ENCODE measurements at regions not wholly inside any gene's neighbourhood (a gene's known extent, or its start where the extent isn't known, plus 50 kb on each side); places are given as distances from the start of the nearest gene placed in this dataset.
A peak's percentile ranks its signal among the peaks of the same experiment; 100 is the strongest.
"Not testable (repeated sequence)": the region's sequence is repeated elsewhere in the genome, so short reads cannot be mapped to it uniquely, and the experiment has no call there.

DNA sequence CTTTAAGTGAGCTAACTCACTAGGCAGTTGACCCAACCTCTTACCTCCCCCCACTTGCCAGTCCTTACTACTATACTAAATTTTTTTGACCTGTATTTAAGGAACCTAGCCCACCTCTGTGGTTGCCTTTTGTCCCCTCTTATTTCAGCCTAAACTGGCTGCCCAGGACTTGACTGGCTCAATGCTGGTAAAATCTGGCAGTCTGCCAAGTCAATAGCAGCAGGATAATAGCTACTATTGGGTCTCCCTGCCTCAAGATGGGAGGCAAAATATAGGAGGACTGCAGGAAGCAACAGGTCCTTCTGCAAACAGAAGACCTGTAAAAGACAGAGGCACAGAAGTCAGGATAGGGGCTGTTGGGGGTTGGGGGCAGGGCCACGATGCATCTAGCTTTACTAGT is 144.2 kb upstream of the POGK start:
- Mint-ChIP-seq H3K4me3 (no peak overlapping the region), H3K27ac (no peak overlapping the region), H3K4me1 (peaks cover 16% of the 10 kb centered on the region), H3K36me3 (no peaks in the 10 kb centered on the region), H3K27me3 (ENCODE audit: low read depth) (peaks cover 2% of the 10 kb centered on the region), H3K9me3 (peaks cover 4% of the 10 kb centered on the region)
- TF ChIP-seq, protein P1, sequence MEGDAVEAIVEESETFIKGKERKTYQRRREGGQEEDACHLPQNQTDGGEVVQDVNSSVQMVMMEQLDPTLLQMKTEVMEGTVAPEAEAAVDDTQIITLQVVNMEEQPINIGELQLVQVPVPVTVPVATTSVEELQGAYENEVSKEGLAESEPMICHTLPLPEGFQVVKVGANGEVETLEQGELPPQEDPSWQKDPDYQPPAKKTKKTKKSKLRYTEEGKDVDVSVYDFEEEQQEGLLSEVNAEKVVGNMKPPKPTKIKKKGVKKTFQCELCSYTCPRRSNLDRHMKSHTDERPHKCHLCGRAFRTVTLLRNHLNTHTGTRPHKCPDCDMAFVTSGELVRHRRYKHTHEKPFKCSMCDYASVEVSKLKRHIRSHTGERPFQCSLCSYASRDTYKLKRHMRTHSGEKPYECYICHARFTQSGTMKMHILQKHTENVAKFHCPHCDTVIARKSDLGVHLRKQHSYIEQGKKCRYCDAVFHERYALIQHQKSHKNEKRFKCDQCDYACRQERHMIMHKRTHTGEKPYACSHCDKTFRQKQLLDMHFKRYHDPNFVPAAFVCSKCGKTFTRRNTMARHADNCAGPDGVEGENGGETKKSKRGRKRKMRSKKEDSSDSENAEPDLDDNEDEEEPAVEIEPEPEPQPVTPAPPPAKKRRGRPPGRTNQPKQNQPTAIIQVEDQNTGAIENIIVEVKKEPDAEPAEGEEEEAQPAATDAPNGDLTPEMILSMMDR (IDR thresholded peaks at IDR 0.05; ENCODE audit: unreplicated experiment) = no peak
- no peak for DNase-seq (ENCODE audit: low spot score in 2 of 2, unreplicated experiment in 2 of 2)

DNA sequence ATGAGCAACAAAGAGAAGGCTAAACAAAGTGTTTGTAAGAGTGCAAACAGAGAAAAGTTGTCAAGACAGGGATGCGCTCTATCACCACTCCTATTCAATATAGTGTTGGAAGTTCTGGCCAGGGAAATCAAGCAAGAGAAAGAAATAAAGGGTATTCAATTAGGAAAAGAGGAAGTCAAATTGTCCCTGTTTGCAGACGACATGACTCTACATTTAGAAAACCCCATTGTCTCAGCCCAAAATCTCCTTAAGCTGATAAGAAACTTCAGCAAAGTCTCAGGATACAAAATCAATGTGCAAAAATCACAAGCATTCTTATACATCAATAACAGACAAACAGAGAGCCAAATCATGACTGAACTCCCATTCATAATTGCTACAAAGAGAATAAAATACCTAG is 143.4 kb upstream of the POGK start:
- not testable (repeated sequence) for H3K36me3 Mint-ChIP-seq; H3K27me3 Mint-ChIP-seq (ENCODE audit: low read depth); H3K27ac Mint-ChIP-seq; H3K9me3 Mint-ChIP-seq; H3K4me3 Mint-ChIP-seq; DNase-seq (ENCODE audit: low spot score in 2 of 2, unreplicated experiment in 2 of 2)
- peaks cover 20% of the 10 kb centered on the region for H3K4me1 Mint-ChIP-seq

DNA sequence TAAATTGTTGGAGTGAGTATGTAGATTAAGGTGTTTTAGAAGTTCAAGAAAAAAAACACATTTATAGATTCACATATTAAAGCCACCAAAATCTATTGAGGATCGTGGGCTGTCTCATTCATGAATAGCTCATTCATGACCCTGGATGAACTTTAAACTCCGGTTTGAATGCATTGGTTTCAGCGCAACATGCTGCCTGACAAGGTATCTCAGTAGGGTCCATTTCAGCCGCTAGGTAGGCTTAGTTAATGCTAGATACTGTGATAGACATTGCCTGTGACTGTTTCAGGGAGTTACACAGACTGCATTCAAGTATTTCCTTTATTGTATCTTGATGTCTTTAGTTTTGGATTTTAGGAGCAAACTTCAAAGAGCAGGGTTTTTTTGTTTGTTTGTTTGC is 140.5 kb upstream of the POGK start:
- TF ChIP-seq, protein P1 (IDR thresholded peaks at IDR 0.05; ENCODE audit: unreplicated experiment) = no peak
- H3K27ac Mint-ChIP-seq = no peak overlapping the region
- DNase-seq (ENCODE audit: low spot score in 2 of 2, unreplicated experiment in 2 of 2) = no peak
- H3K27me3 Mint-ChIP-seq (ENCODE audit: low read depth) = peaks cover 2% of the 10 kb centered on the region
- peaks cover 3% of the 10 kb centered on the region for H3K9me3 Mint-ChIP-seq
- no peak overlapping the region for H3K4me3 Mint-ChIP-seq
- H3K36me3 Mint-ChIP-seq = no peaks in the 10 kb centered on the region
- peaks cover 29% of the 10 kb centered on the region for H3K4me1 Mint-ChIP-seq

DNA sequence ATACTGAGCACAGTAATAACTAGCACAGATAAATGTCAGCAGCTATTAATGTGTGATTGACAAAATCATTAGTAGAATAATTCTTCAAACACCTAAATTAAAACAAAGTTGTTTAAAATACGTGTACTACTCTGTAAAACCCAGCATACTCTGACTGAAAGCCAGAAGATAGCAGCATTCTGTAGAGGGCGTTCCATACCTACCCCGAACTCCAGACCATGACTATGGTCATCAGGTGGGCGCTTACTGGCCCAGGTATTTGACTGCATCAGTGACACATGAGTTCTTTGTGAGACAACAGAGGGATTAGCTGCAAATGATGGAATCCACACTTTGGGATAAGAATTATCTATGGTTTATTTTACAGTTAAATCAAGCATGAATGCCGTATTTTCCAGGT is 139.7 kb upstream of the POGK start:
- Mint-ChIP-seq H3K27me3 (ENCODE audit: low read depth) (peaks cover 2% of the 10 kb centered on the region), H3K4me3 (no peak overlapping the region), H3K27ac (no peak overlapping the region), H3K4me1 (peaks cover 34% of the 10 kb centered on the region), H3K9me3 (no peaks in the 10 kb centered on the region), H3K36me3 (no peaks in the 10 kb centered on the region)
- DNase-seq (ENCODE audit: low spot score in 2 of 2, unreplicated experiment in 2 of 2) = no peak
- TF ChIP-seq, protein P1 (IDR thresholded peaks at IDR 0.05; ENCODE audit: unreplicated experiment) = no peak

DNA sequence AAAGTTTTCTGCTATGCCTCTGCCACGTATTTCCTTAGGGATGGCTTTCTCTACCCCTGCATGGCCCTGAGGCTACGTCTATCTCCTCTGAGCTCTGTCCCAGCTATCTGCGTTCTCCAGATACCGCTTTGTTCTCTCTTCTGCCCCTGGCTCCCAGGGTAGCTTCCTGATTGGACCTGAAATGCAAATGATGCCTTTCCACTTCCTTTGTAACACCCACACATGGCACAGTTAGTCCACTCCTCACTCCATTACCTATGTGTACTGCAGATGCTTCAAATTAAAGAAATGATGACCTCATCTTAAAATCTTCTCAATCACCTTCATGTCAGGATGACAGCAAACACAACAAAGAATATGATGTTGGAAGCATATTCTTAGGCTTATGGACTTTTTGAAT is 138.6 kb upstream of the POGK start:
- TF ChIP-seq, protein P1 (IDR thresholded peaks at IDR 0.05; ENCODE audit: unreplicated experiment) = no peak
- Mint-ChIP-seq H3K27me3 (ENCODE audit: low read depth) (no peaks in the 10 kb centered on the region), H3K4me3 (no peak overlapping the region), H3K4me1 (peaks cover 34% of the 10 kb centered on the region), H3K27ac (no peak overlapping the region), H3K9me3 (no peaks in the 10 kb centered on the region), H3K36me3 (no peaks in the 10 kb centered on the region)
- no peak for DNase-seq (ENCODE audit: low spot score in 2 of 2, unreplicated experiment in 2 of 2)

DNA sequence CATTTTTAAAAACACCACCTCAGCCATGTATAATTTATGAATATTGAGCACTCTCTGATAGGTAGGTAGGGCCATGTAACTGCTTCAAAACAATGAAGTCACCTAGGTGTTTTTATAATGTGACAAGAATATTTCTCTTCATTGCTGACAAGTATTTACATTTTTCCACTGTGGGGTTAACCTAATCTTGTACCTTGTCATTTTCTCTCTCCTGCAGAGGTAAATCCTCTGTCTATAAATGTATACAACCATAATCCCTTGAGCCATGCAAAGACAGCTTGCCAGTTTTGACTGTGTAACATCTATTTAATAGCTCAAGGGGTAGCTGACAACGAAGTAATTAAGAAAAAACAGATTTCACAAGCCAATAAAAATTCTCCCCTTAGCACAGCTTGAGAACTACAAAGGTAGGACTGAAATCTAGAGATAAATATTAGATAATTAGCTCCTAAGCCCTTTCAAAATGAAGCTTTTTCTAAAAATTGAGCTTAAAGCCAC is 137.6 kb upstream of the POGK start:
- Mint-ChIP-seq H3K36me3 (no peaks in the 10 kb centered on the region), H3K27ac (peak overlapping the region; percentile 43), H3K4me3 (no peak overlapping the region), H3K9me3 (no peaks in the 10 kb centered on the region), H3K4me1 (peaks cover 34% of the 10 kb centered on the region), H3K27me3 (ENCODE audit: low read depth) (no peaks in the 10 kb centered on the region)
- TF ChIP-seq, protein P1 (IDR thresholded peaks at IDR 0.05; ENCODE audit: unreplicated experiment) = no peak
- no peak for DNase-seq (ENCODE audit: low spot score in 2 of 2, unreplicated experiment in 2 of 2)
